MM.1S (cell line): ENCODE measurements at regions not wholly inside any gene's neighbourhood (a gene's known extent, or its start where the extent isn't known, plus 50 kb on each side); places are given as distances from the start of the nearest gene placed in this dataset.

ENCODE experiments used
- DNase-seq: peaks from one replicate; pipeline ENCODE4 v3.0.0-alpha.2; 2015
- H2AFZ ChIP-seq: fragments of 300-600 bp; sonication (generic); 2 replicates; pipeline ENCODE4 v1.6.0; 2016; ENCODE audit warnings: antibody characterized with exemption, low read length
- H3F3A ChIP-seq: fragments of 300-600 bp; sonication (generic); 2 replicates; pipeline ENCODE4 v1.6.1; 2016; ENCODE audit warnings: mild to moderate bottlenecking, antibody characterized with exemption, low read length, moderate library complexity, mixed read lengths; ENCODE audit not compliant: insufficient read depth
- H3K27ac ChIP-seq: fragments of 300-600 bp; sonication (generic); 2 replicates; pipeline ENCODE4 v1.5.1; 2016; ENCODE audit warnings: mild to moderate bottlenecking, low read length
- H3K27me3 ChIP-seq: fragments of 300-600 bp; sonication (generic); replicated peaks from 2 replicates; pipeline ENCODE4 v1.6.0; 2016; ENCODE audit warnings: low read length; ENCODE audit not compliant: insufficient read depth
- H3K36me3 ChIP-seq: fragments of 300-600 bp; sonication (generic); replicated peaks from 2 replicates; pipeline ENCODE4 v1.6.1; 2016; ENCODE audit warnings: mild to moderate bottlenecking, low read length, mixed read lengths; ENCODE audit not compliant: insufficient read depth
- H3K4me1 ChIP-seq: fragments of 300-600 bp; sonication (generic); 2 replicates; pipeline ENCODE4 v1.6.1; 2016; ENCODE audit warnings: low read length, mixed read lengths
- H3K4me2 ChIP-seq: fragments of 300-600 bp; sonication (generic); 2 replicates; pipeline ENCODE4 v1.6.0; 2016; ENCODE audit warnings: low read depth, low read length
- H3K4me3 ChIP-seq: fragments of 300-600 bp; sonication (generic); 2 replicates; pipeline ENCODE4 v1.5.1; 2016; ENCODE audit warnings: low read length, mixed read lengths
- H3K79me2 ChIP-seq: fragments of 300-600 bp; sonication (generic); 2 replicates; pipeline ENCODE4 v1.6.1; 2016; ENCODE audit warnings: mixed run types, low read length, mixed read lengths
- H3K9ac ChIP-seq: fragments of 300-600 bp; sonication (generic); 2 replicates; pipeline ENCODE4 v1.6.1; 2016; ENCODE audit warnings: low read length, mixed read lengths
- H3K9me2 ChIP-seq: fragments of 300-600 bp; sonication (generic); replicated peaks from 2 replicates; pipeline ENCODE4 v1.6.1; 2016; ENCODE audit warnings: mild to moderate bottlenecking, low read length, mixed read lengths; ENCODE audit not compliant: insufficient read depth
- H3K9me3 ChIP-seq: fragments of 300-600 bp; sonication (generic); replicated peaks from 2 replicates; pipeline ENCODE4 v1.6.1; 2016; ENCODE audit warnings: mild to moderate bottlenecking, low read length, mixed read lengths; ENCODE audit not compliant: insufficient read depth
- H4K20me1 ChIP-seq: fragments of 300-600 bp; sonication (generic); 2 replicates; pipeline ENCODE4 v1.6.1; 2016; ENCODE audit warnings: mild to moderate bottlenecking, low read length, moderate library complexity, mixed read lengths; ENCODE audit not compliant: insufficient read depth
- CTCF ChIP-seq: fragments of 300-600 bp; sonication (generic); IDR thresholded peaks from 2 replicates; pipeline ENCODE4 v1.5.1; 2016; ENCODE audit warnings: antibody characterized with exemption, low read length, mixed read lengths
- EZH2 ChIP-seq: fragments of 300-600 bp; sonication (generic); optimal IDR thresholded peaks from 2 replicates; pipeline ENCODE3; 2017; ENCODE audit warnings: low read depth, mild to moderate bottlenecking, antibody characterized with exemption, low read length, mixed read lengths
- EZH2phosphoT487 ChIP-seq: fragments of 300-600 bp; sonication (generic); IDR thresholded peaks from 2 replicates; pipeline ENCODE4 v1.6.1; 2018; ENCODE audit warnings: antibody characterized with exemption, low read length

DNA sequence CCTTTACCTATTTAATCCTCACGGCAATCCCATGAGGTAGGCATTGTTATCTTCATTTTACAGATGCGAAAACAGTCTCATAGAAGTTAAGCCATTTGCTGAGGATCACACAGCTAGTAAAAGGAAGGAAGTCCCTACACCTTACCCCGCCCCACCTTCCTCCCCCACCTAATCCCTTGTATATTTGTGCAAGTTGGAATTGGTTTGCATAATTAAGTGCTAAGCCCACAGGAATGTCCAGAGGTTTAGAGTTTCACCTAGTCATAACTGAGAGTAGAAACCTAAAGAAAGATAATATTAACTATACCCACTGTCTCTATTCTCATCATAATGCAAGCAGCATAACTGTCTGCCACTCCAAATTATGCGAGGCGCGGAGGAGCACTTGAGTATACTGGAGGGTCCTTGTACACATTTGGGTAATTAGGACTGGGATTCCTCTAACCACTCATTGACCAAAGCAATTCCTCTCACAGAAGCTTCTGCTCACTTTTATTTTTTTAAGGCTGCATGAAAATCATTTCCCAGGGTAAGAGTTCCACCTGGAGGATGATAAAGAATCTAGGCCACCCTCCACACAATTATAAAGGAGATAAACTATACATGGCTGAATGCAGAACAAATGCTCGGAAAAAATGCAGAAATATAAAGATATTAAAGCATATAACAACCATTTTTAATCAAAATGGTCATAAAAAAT lies 199.9 kb downstream of the FAM181B start:
- no peaks in the 10 kb centered on the region for H3K79me2 ChIP-seq
- peak; percentile 55 for DNase-seq
- no peaks in the 10 kb centered on the region for H3K9me3 ChIP-seq
- no peaks in the 10 kb centered on the region for H3K9me2 ChIP-seq
- H3K27me3 ChIP-seq: no peaks in the 10 kb centered on the region
- no peak overlapping the region for H3K9ac ChIP-seq
- TF ChIP-seq CTCF (no peak), EZH2 (no peak), EZH2phosphoT487 (no peak)
- no peak overlapping the region for H2AFZ ChIP-seq
- no peaks in the 10 kb centered on the region for H3F3A ChIP-seq
- no peak overlapping the region for H3K4me3 ChIP-seq
- H3K4me2 ChIP-seq: peak overlapping the region; percentile 18; the same call in 1 of the 2 replicates
- peaks cover 13% of the 10 kb centered on the region for H3K4me1 ChIP-seq
- H4K20me1 ChIP-seq: no peaks in the 10 kb centered on the region
- H3K36me3 ChIP-seq: no peaks in the 10 kb centered on the region
- no peak overlapping the region for H3K27ac ChIP-seq

- Histone ChIP-seq H3F3A (no peaks in the 10 kb centered on the region), H3K9ac (no peak overlapping the region), H3K27ac (no peak overlapping the region), H3K9me2 (no peaks in the 10 kb centered on the region), H4K20me1 (no peaks in the 10 kb centered on the region), H3K36me3 (no peaks in the 10 kb centered on the region), H3K4me3 (no peak overlapping the region), H3K27me3 (no peaks in the 10 kb centered on the region), H3K4me1 (peaks cover 13% of the 10 kb centered on the region), H3K9me3 (no peaks in the 10 kb centered on the region), H3K79me2 (no peaks in the 10 kb centered on the region), H2AFZ (no peak overlapping the region), H3K4me2 (no peak overlapping the region)
- no peak for DNase-seq
- TF ChIP-seq EZH2 (no peak), CTCF (no peak), EZH2phosphoT487 (no peak)
These were observed 203.7 kb downstream of the FAM181B start for GRCh38 chr11:82529936-82530335.

DNA sequence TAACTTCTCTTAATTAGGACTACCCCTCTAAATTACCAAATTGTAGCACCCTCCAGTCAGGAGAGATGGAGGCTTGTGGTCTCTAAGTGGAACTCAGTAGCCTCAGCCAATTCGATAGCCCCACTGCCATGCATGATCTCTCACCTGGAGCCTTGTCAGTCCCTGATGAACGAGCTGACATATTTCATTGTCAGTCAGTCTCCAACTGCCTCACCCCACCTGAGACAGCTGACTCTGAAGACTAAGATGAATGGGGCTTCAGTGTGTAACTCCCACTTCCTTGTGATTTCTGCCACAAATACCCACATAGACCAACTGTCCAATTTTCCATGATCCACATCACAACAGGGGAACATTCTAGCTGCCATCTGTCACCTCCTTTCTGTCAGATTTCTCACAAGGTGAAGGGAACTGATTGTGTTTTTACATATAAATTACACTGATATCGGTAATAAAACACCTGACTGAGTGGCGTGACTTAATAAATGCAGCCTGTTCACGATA lies 206.5 kb downstream of the FAM181B start:
- Histone ChIP-seq H3K9ac (no peak overlapping the region), H2AFZ (no peak overlapping the region), H3K27ac (no peak overlapping the region), H3K27me3 (no peaks in the 10 kb centered on the region), H3K4me1 (no peaks in the 10 kb centered on the region), H4K20me1 (no peaks in the 10 kb centered on the region), H3K4me3 (no peak overlapping the region), H3K79me2 (no peaks in the 10 kb centered on the region), H3K4me2 (no peak overlapping the region), H3K36me3 (no peaks in the 10 kb centered on the region), H3K9me2 (no peaks in the 10 kb centered on the region), H3K9me3 (no peaks in the 10 kb centered on the region), H3F3A (no peaks in the 10 kb centered on the region)
- TF ChIP-seq EZH2phosphoT487 (no peak), CTCF (no peak), EZH2 (no peak)
- no peak for DNase-seq
